Panc1 (cell line): ENCODE measurements at regions not wholly inside any gene's neighbourhood (a gene's known extent, or its start where the extent isn't known, plus 50 kb on each side); places are given as distances from the start of the nearest gene placed in this dataset.

Experiments used
- ATAC-seq: fragments of 200-7000 bp; cut with Tn5 transposase; 2 replicates; pipeline ENCODE4 v1.9.1; 2020; ENCODE audit warnings: mild to moderate bottlenecking, moderate library complexity
- BruUV-seq: library from RNA; stranded (reverse); fragments of 400-500 nt; replicated peaks from 2 replicates; lab custom pipeline; 2021; lab: Mats Ljungman, UMichigan
- CTCF ChIA-PET: fragments of 300-600 bp; sonication (Branson Sonifier 250); formaldehyde crosslinking; loops from one replicate; lab custom pipeline; 2022; ENCODE audit warnings: antibody characterized with exemption; lab: Charles Lee
- POLR2A ChIA-PET: fragments of 300-600 bp; sonication (Branson Sonifier 250); formaldehyde crosslinking; loops from one replicate; lab custom pipeline; 2022; ENCODE audit warnings: antibody characterized with exemption; lab: Charles Lee
- DNase-seq: peaks from one replicate; pipeline ENCODE4 v3.0.0-alpha.2; 2010; ENCODE audit warnings: low read depth, low spot score
- H3K27ac ChIP-seq: 2 replicates; pipeline ENCODE4 v1.5.1; 2011; ENCODE audit warnings: mild to moderate bottlenecking, low read length, inconsistent platforms
- H3K27me3 ChIP-seq: fragments of 200-500 bp; sonication (Bioruptor generic); 2 replicates; pipeline ENCODE4 v1.6.0; 2014; ENCODE audit warnings: low read length, inconsistent platforms; ENCODE audit not compliant: control insufficient read depth, insufficient read depth
- H3K36me3 ChIP-seq: fragments of 200-500 bp; sonication (Bioruptor generic); 2 replicates; pipeline ENCODE4 v1.5.1; 2014; ENCODE audit warnings: inconsistent platforms, mild to moderate bottlenecking, low read length, moderate library complexity; ENCODE audit not compliant: control insufficient read depth, insufficient read depth
- H3K4me1 ChIP-seq: 2 replicates; pipeline ENCODE4 v1.5.1; 2011; ENCODE audit warnings: inconsistent platforms, mild to moderate bottlenecking, low read length, moderate library complexity; ENCODE audit not compliant: control insufficient read depth, insufficient read depth
- H3K4me3 ChIP-seq, 2 experiments: 2 replicates each; pipeline ENCODE4 v1.5.1; 2011 to 2012; ENCODE audit warnings: low read depth in 2 of 2, low read length in 2 of 2, mild to moderate bottlenecking in 2 of 2, inconsistent platforms in 1 of 2, moderate library complexity in 1 of 2
- H3K9me3 ChIP-seq: fragments of 200-500 bp; sonication (Bioruptor generic); 2 replicates; pipeline ENCODE4 v1.5.1; 2014; ENCODE audit warnings: low read depth, mild to moderate bottlenecking, inconsistent platforms, low read length, moderate library complexity; ENCODE audit not compliant: control insufficient read depth, insufficient read depth
- CTCF ChIP-seq: fragments of 450-650 bp; IDR thresholded peaks from 2 replicates; pipeline ENCODE4 v1.5.1; 2017; ENCODE audit warnings: mild to moderate bottlenecking
- POLR2AphosphoS5 ChIP-seq: IDR thresholded peaks from 2 replicates; pipeline ENCODE4 v1.6.1; 2012; ENCODE audit warnings: mild to moderate bottlenecking, low read depth, low read length, moderate library complexity
- REST ChIP-seq, 2 experiments: IDR thresholded peaks; 2 replicates each; pipeline ENCODE4 v1.6.1; 2011 to 2012; ENCODE audit warnings: low read depth in 2 of 2, control low read depth in 1 of 2, low read length in 1 of 2, mild to moderate bottlenecking in 1 of 2, moderate library complexity in 1 of 2; ENCODE audit not compliant: insufficient read depth in 1 of 2
- SIN3A ChIP-seq: IDR thresholded peaks from 2 replicates; pipeline ENCODE4 v1.6.1; 2012; ENCODE audit warnings: low read depth, mild to moderate bottlenecking, low read length, moderate library complexity, borderline replicate concordance; ENCODE audit not compliant: insufficient read depth
- TCF7L2 ChIP-seq: IDR thresholded peaks from 2 replicates; pipeline ENCODE4 v1.6.1; 2011; ENCODE audit warnings: mild to moderate bottlenecking, low read depth, low read length, inconsistent platforms
- in situ Hi-C: cut with HindIII; loops from 2 replicates; pipeline ENCODE4 v1.10.0; 2016; ENCODE audit warnings: low sequenced_read_pairs, low pct_unique_long_range_greater_than_20kb
- intact Hi-C: fragments of 100-400 bp; cut with micrococcal nuclease; formaldehyde crosslinking; loops from one replicate; pipeline ENCODE4 v1.10.0; 2022; ENCODE audit not compliant: unreplicated experiment

GRCh38 chr19:30070198-30070967, 128.3 kb downstream of the URI1 start:
- no peak for ATAC-seq
- DNase-seq = no peak
- H3K9me3 ChIP-seq = no peaks in the 10 kb centered on the region
- no peak overlapping the region for H3K27ac ChIP-seq
- BruUV-seq = no TSS peak
- TF ChIP-seq REST (IDR thresholded peaks at IDR 0.05; ENCODE audit: insufficient read depth in 1 of 2, low read depth in 2 of 2, low read length in 1 of 2) = no peak
- TF ChIP-seq CTCF = no peak
- TF ChIP-seq TCF7L2 = no peak
- no peaks in the 10 kb centered on the region for H3K36me3 ChIP-seq
- H3K27me3 ChIP-seq = peaks cover 4% of the 10 kb centered on the region
- ChIA-PET POLR2A (no interaction called here), CTCF (no interaction called here)
- intact Hi-C loops = no loop called here
- in situ Hi-C loops = no loop called here
- H3K4me1 ChIP-seq = no peaks in the 10 kb centered on the region
- H3K4me3 ChIP-seq = no peak overlapping the region

- in situ Hi-C loops = no loop called here
- Histone ChIP-seq H3K4me1 (no peaks in the 10 kb centered on the region), H3K9me3 (no peaks in the 10 kb centered on the region), H3K36me3 (no peaks in the 10 kb centered on the region), H3K27me3 (peaks cover 9% of the 10 kb centered on the region), H3K27ac (no peak overlapping the region), H3K4me3 (no peak overlapping the region)
- BruUV-seq = no TSS peak
- ChIA-PET POLR2A (no interaction called here), CTCF (no interaction called here)
- DNase-seq (no peak), ATAC-seq (no peak)
- TF ChIP-seq REST (IDR thresholded peaks at IDR 0.05; ENCODE audit: insufficient read depth in 1 of 2, low read depth in 2 of 2, low read length in 1 of 2) (no peak), SIN3A (no peak), CTCF (no peak), POLR2AphosphoS5 (no peak), TCF7L2 (no peak)
- intact Hi-C loops = no loop called here
These were observed 129.1 kb downstream of the URI1 start for GRCh38 chr19:30070968-30071632.
